Fibroblast of the aortic adventitia (primary cell): ENCODE measurements at regions not wholly inside any gene's neighbourhood (a gene's known extent, or its start where the extent isn't known, plus 50 kb on each side); places are given as distances from the start of the nearest gene placed in this dataset.
"Not testable (repeated sequence)": the region's sequence is repeated elsewhere in the genome, so short reads cannot be mapped to it uniquely, and the experiment has no call there.

ENCODE experiments used
- DNase-seq: peaks from one replicate; pipeline ENCODE4 v3.0.0-alpha.2; 2010; ENCODE audit warnings: low read depth
- H3K4me3 ChIP-seq: 2 replicates; pipeline ENCODE4 v1.5.1; 2011; ENCODE audit warnings: low read depth, mild to moderate bottlenecking, control low read depth, low read length, moderate library complexity
- CTCF ChIP-seq: IDR thresholded peaks from 2 replicates; pipeline ENCODE4 v1.5.1; 2011; ENCODE audit warnings: mild to moderate bottlenecking, low read length, control low read depth, inconsistent platforms; ENCODE audit not compliant: insufficient read depth

GRCh38 chr11:22554221-22554620, 71.4 kb downstream of the FANCF start:
- no peak for DNase-seq
- TF ChIP-seq CTCF = no peak
- no peak overlapping the region for H3K4me3 ChIP-seq

DNA sequence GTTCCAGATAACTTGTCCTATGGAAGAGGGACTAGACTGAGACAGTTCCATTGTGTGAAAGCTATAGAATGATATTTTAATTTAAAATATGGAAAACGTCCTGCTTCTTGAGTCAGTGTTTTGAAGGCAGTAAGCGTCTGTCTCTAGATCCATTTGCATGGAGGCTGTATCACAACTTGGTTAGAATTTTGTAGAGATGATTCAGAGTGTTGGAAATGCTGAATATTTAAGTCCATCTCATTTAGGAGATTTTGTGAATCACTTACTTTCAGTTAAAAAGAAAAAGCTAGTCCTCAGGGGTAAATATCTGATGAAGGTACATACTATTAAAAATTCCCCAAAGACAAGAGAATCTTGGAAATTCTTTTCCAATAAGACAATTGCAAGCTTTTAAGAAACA, 72.7 kb downstream of the FANCF start:
- no peak for DNase-seq
- no peak for TF ChIP-seq CTCF
- no peak overlapping the region for H3K4me3 ChIP-seq

DNA sequence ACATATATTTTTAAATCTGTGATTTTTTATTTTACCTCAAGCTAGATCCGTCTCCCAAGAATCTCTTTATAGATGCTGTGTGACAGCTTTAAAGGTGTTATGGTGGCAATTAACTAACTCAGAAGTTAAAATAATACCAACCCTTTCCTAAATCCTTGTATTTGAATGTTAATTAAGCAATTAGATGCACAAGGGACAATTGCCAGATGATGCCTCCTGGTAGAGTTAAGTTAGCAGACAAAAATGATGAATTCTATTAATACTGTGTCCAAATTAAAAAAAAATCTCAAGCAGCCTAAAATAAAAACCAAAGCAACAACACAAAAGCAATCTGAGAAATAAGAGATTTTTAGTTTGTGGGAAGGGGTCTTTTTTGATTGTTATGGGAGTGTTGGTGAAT, 78.9 kb downstream of the FANCF start:
- H3K4me3 ChIP-seq = no peak overlapping the region
- no peak for TF ChIP-seq CTCF
- DNase-seq = no peak

GRCh38 chr11:22543261-22543660, 82.4 kb downstream of the FANCF start:
- H3K4me3 ChIP-seq = no peak overlapping the region
- no peak for DNase-seq
- TF ChIP-seq CTCF = no peak

DNA sequence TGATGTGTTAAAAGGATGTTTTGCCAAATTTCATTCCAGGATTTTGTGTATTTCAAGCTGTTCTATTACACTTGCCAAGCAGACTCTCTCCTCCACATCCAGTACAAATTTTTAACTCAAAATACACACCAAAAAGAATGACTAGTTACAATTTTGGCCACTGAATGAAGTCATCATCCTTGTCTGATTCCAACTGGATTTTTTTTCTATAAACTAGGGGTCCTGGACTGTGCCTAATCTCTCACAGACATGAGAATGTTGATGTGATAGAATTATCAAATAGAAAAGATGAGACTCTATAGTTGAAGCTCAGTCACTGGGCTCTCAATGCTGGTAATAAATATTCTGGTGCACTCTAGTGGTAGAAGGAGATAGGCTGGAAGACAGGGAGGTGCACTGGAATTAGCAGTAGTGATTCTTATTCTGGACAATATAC, 85.8 kb downstream of the FANCF start:
- H3K4me3 ChIP-seq = no peak overlapping the region
- TF ChIP-seq CTCF = peak; percentile 50
- DNase-seq = peak; percentile 17

DNA sequence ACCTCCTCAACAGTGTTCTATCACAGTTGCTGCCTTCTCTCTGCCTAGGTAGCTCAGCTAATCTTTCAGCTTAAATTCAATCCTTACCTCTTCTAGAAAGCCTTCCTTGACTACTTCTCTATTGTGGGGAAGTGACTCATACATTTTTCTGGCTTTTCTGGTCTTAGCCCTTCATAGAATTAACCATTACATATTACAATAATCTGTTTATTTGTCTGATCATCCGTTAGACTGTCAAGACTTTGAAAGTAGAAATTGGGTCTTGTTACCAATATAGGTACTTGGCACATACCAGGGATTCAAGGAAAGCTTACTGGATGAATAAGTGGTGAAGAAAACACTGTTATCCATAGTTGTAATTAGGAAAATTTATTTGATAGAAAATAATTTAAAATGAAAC, 89.6 kb downstream of the FANCF start:
- DNase-seq = no peak

DNA sequence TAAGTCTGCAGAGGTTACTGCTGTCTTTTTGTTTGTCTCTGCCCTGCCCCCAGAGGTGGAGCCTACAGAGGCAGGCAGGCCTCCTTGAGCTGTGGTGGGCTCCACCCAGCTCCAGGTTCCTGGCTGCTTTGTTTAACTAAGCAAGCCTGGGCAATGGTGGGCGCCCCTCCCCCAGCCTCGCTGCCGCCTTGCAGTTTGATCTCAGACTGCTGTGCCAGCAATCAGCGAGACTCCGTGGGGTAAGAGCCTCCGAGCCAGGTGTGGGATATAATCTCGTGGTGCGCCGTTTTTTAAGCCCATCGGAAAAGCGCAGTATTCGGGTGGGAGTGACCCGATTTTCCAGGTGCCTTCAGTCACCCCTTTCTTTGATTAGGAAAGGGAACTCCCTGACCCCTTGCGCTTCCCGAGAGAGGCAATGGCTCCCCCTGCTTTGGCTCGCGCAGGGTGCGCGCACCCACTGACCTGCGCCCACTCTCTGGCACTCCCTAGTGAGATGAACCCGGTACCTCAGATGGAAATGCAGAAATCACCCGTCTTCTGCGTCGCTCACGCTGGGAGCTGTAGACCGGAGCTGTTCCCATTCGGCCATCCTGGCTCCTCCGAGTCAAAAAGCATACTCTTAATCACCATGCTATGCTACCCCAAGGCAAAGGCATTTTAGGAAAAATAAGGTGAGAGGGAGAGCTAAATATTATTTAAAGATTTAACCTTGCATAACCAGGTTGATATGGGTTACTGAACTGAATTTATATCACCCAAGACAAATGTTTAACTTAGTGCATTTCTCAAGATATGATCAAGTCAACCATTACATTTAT, 96.8 kb downstream of the FANCF start:
- H3K4me3 ChIP-seq, DNase-seq: not testable (repeated sequence)

More for the DNA sequence above, 89.6 kb downstream of the FANCF start:
- TF ChIP-seq CTCF = no peak
- H3K4me3 ChIP-seq = no peak overlapping the region
